Mesenchymal stem cell (in vitro differentiated cells and primary cell): ENCODE measurements at regions not wholly inside any gene's neighbourhood (a gene's known extent, or its start where the extent isn't known, plus 50 kb on each side); places are given as distances from the start of the nearest gene placed in this dataset.

Source experiments
- DNase-seq: peaks from one replicate; pipeline ENCODE4 v3.0.0-alpha.2; 2013
- H2AFZ ChIP-seq: one replicate; pipeline ENCODE4 v1.6.1; 2013; ENCODE audit warnings: low read depth, mild to moderate bottlenecking, control low read depth, inconsistent platforms, low read length, moderate library complexity
- H2AK5ac ChIP-seq: 2 replicates; pipeline ENCODE4 v1.6.1; 2013; ENCODE audit warnings: low read length, moderate library complexity, mild to moderate bottlenecking, inconsistent platforms; ENCODE audit not compliant: severe bottlenecking
- H2BK120ac ChIP-seq: one replicate; pipeline ENCODE4 v1.6.1; 2013; ENCODE audit warnings: low read depth, mild to moderate bottlenecking, inconsistent platforms, low read length, moderate library complexity
- H2BK12ac ChIP-seq, 2 experiments: one replicate each; pipeline ENCODE4 v1.6.1; 2013; ENCODE audit warnings: inconsistent platforms in 2 of 2, low read length in 2 of 2, mild to moderate bottlenecking in 2 of 2, moderate library complexity in 2 of 2, control low read depth in 1 of 2
- H2BK15ac ChIP-seq: one replicate; pipeline ENCODE4 v1.6.1; 2013; ENCODE audit warnings: mild to moderate bottlenecking, low read depth, inconsistent platforms; ENCODE audit not compliant: poor library complexity, severe bottlenecking
- H2BK5ac ChIP-seq: 2 replicates; pipeline ENCODE4 v1.6.1; 2013; ENCODE audit warnings: low read depth, mild to moderate bottlenecking, low read length, control low read depth, inconsistent platforms; ENCODE audit not compliant: poor library complexity, severe bottlenecking
- H3K14ac ChIP-seq, 2 experiments: one replicate each; pipeline ENCODE4 v1.6.1; 2013; ENCODE audit warnings: inconsistent platforms in 2 of 2, low read length in 2 of 2, control low read depth in 1 of 2, mild to moderate bottlenecking in 1 of 2, moderate library complexity in 1 of 2
- H3K18ac ChIP-seq, 2 experiments: one replicate each; pipeline ENCODE4 v1.6.1; 2013; ENCODE audit warnings: inconsistent platforms in 2 of 2, low read length in 2 of 2, control low read depth in 1 of 2, low read depth in 1 of 2, mild to moderate bottlenecking in 1 of 2
- H3K23ac ChIP-seq, 2 experiments: one replicate each; pipeline ENCODE4 v1.6.1; 2013; ENCODE audit warnings: inconsistent platforms in 2 of 2, low read length in 2 of 2, mild to moderate bottlenecking in 2 of 2, moderate library complexity in 2 of 2, control low read depth in 1 of 2
- H3K27ac ChIP-seq: 2 replicates; pipeline ENCODE4 v1.5.1; 2013; ENCODE audit warnings: mild to moderate bottlenecking, moderate library complexity, low read length, control low read depth, inconsistent platforms; ENCODE audit not compliant: poor library complexity, severe bottlenecking
- H3K27me3 ChIP-seq, 2 experiments: 2 replicates each; pipeline versions ENCODE4 v1.6.1 to v1.7.0; 2013; ENCODE audit warnings: low read length in 2 of 2, mild to moderate bottlenecking in 2 of 2, moderate library complexity in 2 of 2, control low read depth in 1 of 2, inconsistent platforms in 1 of 2; ENCODE audit not compliant: control insufficient read depth in 1 of 2, insufficient read depth in 1 of 2
- H3K36me3 ChIP-seq, 2 experiments: 2 replicates each; pipeline versions ENCODE4 v1.6.1 to v1.7.0; 2013; ENCODE audit warnings: low read length in 2 of 2, control low read depth in 1 of 2, inconsistent platforms in 1 of 2, low read depth in 1 of 2, mild to moderate bottlenecking in 1 of 2; ENCODE audit not compliant: insufficient read depth in 2 of 2, control insufficient read depth in 1 of 2
- H3K4ac ChIP-seq, 2 experiments: one replicate each; pipeline ENCODE4 v1.6.1; 2013; ENCODE audit warnings: inconsistent platforms in 2 of 2, low read length in 2 of 2, mild to moderate bottlenecking in 2 of 2, moderate library complexity in 2 of 2, control low read depth in 1 of 2, low read depth in 1 of 2
- H3K4me1 ChIP-seq: 2 replicates; pipeline ENCODE4 v1.6.1; 2013; ENCODE audit warnings: low read depth, low read length, control low read depth; ENCODE audit not compliant: control insufficient read depth, insufficient read depth
- H3K4me2 ChIP-seq: 2 replicates; pipeline ENCODE4 v1.6.1; 2013; ENCODE audit warnings: low read length, mild to moderate bottlenecking, inconsistent platforms; ENCODE audit not compliant: poor library complexity, severe bottlenecking
- H3K4me3 ChIP-seq, 2 experiments: 2 replicates each; pipeline versions ENCODE4 v1.5.1 to v1.7.0; 2013; ENCODE audit warnings: low read length in 2 of 2, mild to moderate bottlenecking in 2 of 2, control low read depth in 1 of 2, low read depth in 1 of 2; ENCODE audit not compliant: insufficient read depth in 1 of 2
- H3K79me1 ChIP-seq: replicated peaks from 2 replicates; pipeline ENCODE4 v1.6.1; 2013; ENCODE audit warnings: mild to moderate bottlenecking, control low read depth, low read length, inconsistent platforms; ENCODE audit not compliant: poor library complexity, severe bottlenecking
- H3K9ac ChIP-seq: 2 replicates; pipeline ENCODE4 v1.7.0; 2013; ENCODE audit warnings: mild to moderate bottlenecking, low read length, moderate library complexity
- H3K9me3 ChIP-seq: 2 replicates; pipeline ENCODE4 v1.7.0; 2013; ENCODE audit warnings: mild to moderate bottlenecking, low read length; ENCODE audit not compliant: control insufficient read depth
- H4K8ac ChIP-seq: one replicate; pipeline ENCODE4 v1.6.1; 2013; ENCODE audit warnings: inconsistent platforms, mild to moderate bottlenecking, low read length, moderate library complexity
- H4K91ac ChIP-seq: one replicate; pipeline ENCODE4 v1.6.1; 2013; ENCODE audit warnings: mild to moderate bottlenecking, low read length, inconsistent platforms
- WGBS: methylation state at CpG from one replicate; pipeline ENCODE4 v1.1.7; 2013; ENCODE audit warnings: mixed read lengths; 5-methylcytosine and 5-hydroxymethylcytosine counted together

- no peak overlapping the region for H3K18ac ChIP-seq
- DNase-seq: no peak
Observed at GRCh38 chr12:13713556-13714410, 267.6 kb downstream of the GRIN2B start.

GRCh38 chr12:13707829-13708228 is 273.6 kb downstream of the GRIN2B start:
- Histone ChIP-seq H3K4me3 (no peak overlapping the region), H4K8ac (no peak overlapping the region)
- no peak for DNase-seq

More at GRCh38 chr12:13713556-13714410, 267.6 kb downstream of the GRIN2B start:
- Histone ChIP-seq H3K23ac (no peak overlapping the region), H2AK5ac (no peak overlapping the region), H3K9ac (no peak overlapping the region), H2BK5ac (no peak overlapping the region), H3K27ac (no peak overlapping the region), H3K36me3 (no peaks in the 10 kb centered on the region), H4K8ac (no peak overlapping the region), H3K4me1 (no peaks in the 10 kb centered on the region), H2BK12ac (no peak overlapping the region), H3K14ac (no peak overlapping the region), H2BK120ac (no peak overlapping the region), H2BK15ac (no peak overlapping the region), H3K4me2 (no peak overlapping the region), H3K27me3 (peaks cover 0 to 10% of the 10 kb centered on the region in 2 experiments), H3K79me1 (no peaks in the 10 kb centered on the region), H3K4me3 (no peak overlapping the region), H3K4ac (no peak overlapping the region), H2AFZ (no peak overlapping the region), H4K91ac (no peak overlapping the region), H3K9me3 (no peaks in the 10 kb centered on the region)
- 63% methylated on average over 4 of the region's 4 CpGs for WGBS

GRCh38 chr12:13702381-13702780 is 279.0 kb downstream of the GRIN2B start:
- no peaks in the 10 kb centered on the region for H3K36me3 ChIP-seq
- no peak overlapping the region for H2BK15ac ChIP-seq
- 57% methylated on average over 5 of the region's 5 CpGs for WGBS
- no peak overlapping the region for H2AK5ac ChIP-seq
- H3K18ac ChIP-seq: no peak overlapping the region
- no peak overlapping the region for H2BK12ac ChIP-seq
- no peak overlapping the region for H3K4me2 ChIP-seq
- H3K9me3 ChIP-seq: no peaks in the 10 kb centered on the region
- no peak overlapping the region for H2AFZ ChIP-seq
- H3K79me1 ChIP-seq: no peaks in the 10 kb centered on the region
- no peak overlapping the region for H4K91ac ChIP-seq
- H3K23ac ChIP-seq: no peak overlapping the region
- H4K8ac ChIP-seq: no peak overlapping the region
- no peak overlapping the region for H3K4me3 ChIP-seq
- H3K9ac ChIP-seq: no peak overlapping the region
- peaks cover 0 to 2% of the 10 kb centered on the region in 2 experiments for H3K27me3 ChIP-seq
- no peak overlapping the region for H2BK120ac ChIP-seq
- H3K4ac ChIP-seq: no peak overlapping the region
- H3K4me1 ChIP-seq: no peaks in the 10 kb centered on the region
- H3K14ac ChIP-seq: no peak overlapping the region
- no peak for DNase-seq
- no peak overlapping the region for H3K27ac ChIP-seq
- no peak overlapping the region for H2BK5ac ChIP-seq

More at GRCh38 chr12:13707829-13708228, 273.6 kb downstream of the GRIN2B start:
- 100% methylated on average over 1 of the region's 1 CpG for WGBS
- no peak overlapping the region for H2BK5ac ChIP-seq
- H3K27ac ChIP-seq: no peak overlapping the region
- no peak overlapping the region for H2BK15ac ChIP-seq
- no peak overlapping the region for H3K4me2 ChIP-seq
- no peak overlapping the region for H3K4ac ChIP-seq
- H3K36me3 ChIP-seq: no peaks in the 10 kb centered on the region
- H2AFZ ChIP-seq: no peak overlapping the region
- H3K27me3 ChIP-seq: peaks cover 0 to 2% of the 10 kb centered on the region in 2 experiments
- H3K18ac ChIP-seq: no peak overlapping the region
- no peaks in the 10 kb centered on the region for H3K79me1 ChIP-seq
- H3K23ac ChIP-seq: no peak overlapping the region
- H3K9me3 ChIP-seq: no peaks in the 10 kb centered on the region
- no peak overlapping the region for H2BK120ac ChIP-seq
- H3K9ac ChIP-seq: no peak overlapping the region
- no peak overlapping the region for H3K14ac ChIP-seq
- H2AK5ac ChIP-seq: no peak overlapping the region
- H2BK12ac ChIP-seq: no peak overlapping the region
- H3K4me1 ChIP-seq: no peaks in the 10 kb centered on the region
- no peak overlapping the region for H4K91ac ChIP-seq

- Histone ChIP-seq H3K36me3 (no peaks in the 10 kb centered on the region), H2AK5ac (no peak overlapping the region), H3K4me2 (no peak overlapping the region), H4K91ac (no peak overlapping the region), H3K14ac (no peak overlapping the region), H3K4me1 (no peaks in the 10 kb centered on the region), H3K4me3 (no peak overlapping the region), H3K27ac (no peak overlapping the region), H2BK5ac (no peak overlapping the region), H4K8ac (no peak overlapping the region), H3K23ac (no peak overlapping the region), H2AFZ (no peak overlapping the region), H2BK15ac (no peak overlapping the region), H3K27me3 (no peaks in the 10 kb centered on the region), H2BK120ac (no peak overlapping the region), H3K4ac (no peak overlapping the region), H3K18ac (no peak overlapping the region), H3K9ac (no peak overlapping the region), H2BK12ac (no peak overlapping the region), H3K9me3 (no peaks in the 10 kb centered on the region), H3K79me1 (no peaks in the 10 kb centered on the region)
- no peak for DNase-seq
Observed at GRCh38 chr12:13701502-13701901, 279.9 kb downstream of the GRIN2B start.
